K562 (cell line): ENCODE measurements at regions not wholly inside any gene's neighbourhood (a gene's known extent, or its start where the extent isn't known, plus 50 kb on each side); places are given as distances from the start of the nearest gene placed in this dataset.
"Not testable (repeated sequence)": the region's sequence is repeated elsewhere in the genome, so short reads cannot be mapped to it uniquely, and the experiment has no call there.

Experiments used
- ATAC-seq: fragments of 200-7000 bp; cut with Tn5 transposase; 3 replicates; pipeline ENCODE4 v1.9.1; 2020; ENCODE audit warnings: moderate library complexity
- BruUV-seq: library from RNA; stranded (reverse); fragments of 400-500 nt; replicated peaks from 2 replicates; lab custom pipeline; 2021; lab: Mats Ljungman, UMichigan
- CTCF ChIA-PET: fragments of 300-600 bp; formaldehyde crosslinking; extraction: SDS; loops from one replicate; lab custom pipeline; 2021; ENCODE audit warnings: low intra/inter-chr PET ratio; lab: Yijun Ruan, JAX
- POLR2A ChIA-PET: fragments of 300-600, 350-650 bp; sonication (Branson Sonifier 250); formaldehyde crosslinking; extraction: SDS; loops from one replicate; lab custom pipeline; 2021; ENCODE audit warnings: antibody characterized with exemption, inconsistent platforms; lab: Yijun Ruan, JAX
- DNase-seq, 4 experiments: peaks; one replicate each; pipeline versions ENCODE4 v3.0.0 to v3.0.0-alpha.2; 2011 to 2018; ENCODE audit warnings: low spot score in 3 of 4, mixed read lengths in 3 of 4; ENCODE audit errors: extremely low read depth in 1 of 4
- FAIRE-seq: peaks from 2 replicates; lab custom pipeline; 2011; peaks lifted over from hg19 to GRCh38; lab: Jason Lieb, UNC
- H2AFZ ChIP-seq: 2 replicates; pipeline ENCODE4 v1.6.0; 2011; ENCODE audit warnings: low read depth, low read length, control low read depth, inconsistent platforms
- H3K27ac ChIP-seq: fragments of 200-600 bp; 3 replicates; pipeline ENCODE4 v1.8.0; 2011; ENCODE audit warnings: low read depth, mild to moderate bottlenecking, control low read depth, inconsistent platforms, low read length, moderate library complexity, mixed read lengths; ENCODE audit errors: extremely low read depth
- H3K27me3 ChIP-seq, 2 experiments: fragments of 300-600 bp in 1 of 2; 2 replicates in 1 of 2; 3 replicates in 1 of 2; pipeline versions ENCODE4 v1.6.0 to v1.8.0; 2011; ENCODE audit warnings: inconsistent platforms in 2 of 2, low read length in 2 of 2, mild to moderate bottlenecking in 1 of 2, mixed read lengths in 1 of 2, moderate library complexity in 1 of 2; ENCODE audit not compliant: control insufficient read depth in 2 of 2, insufficient read depth in 2 of 2
- H3K36me3 ChIP-seq: fragments of 300-600 bp; 3 replicates; pipeline ENCODE4 v1.8.0; 2011; ENCODE audit warnings: mild to moderate bottlenecking, low read length, inconsistent platforms; ENCODE audit not compliant: control insufficient read depth, insufficient read depth
- H3K4me1 ChIP-seq, 2 experiments: fragments of 200-600 bp in 1 of 2; replicated peaks in 1 of 2; 2 replicates in 1 of 2; 3 replicates in 1 of 2; pipeline versions ENCODE4 v1.5.1 to v1.8.0; 2011; ENCODE audit warnings: inconsistent platforms in 2 of 2, low read length in 2 of 2, mild to moderate bottlenecking in 1 of 2, mixed read lengths in 1 of 2, moderate library complexity in 1 of 2; ENCODE audit not compliant: control insufficient read depth in 2 of 2, insufficient read depth in 2 of 2
- H3K4me2 ChIP-seq: 2 replicates; pipeline ENCODE4 v1.6.1; 2011; ENCODE audit warnings: low read length, control low read depth, inconsistent platforms, mixed read lengths; ENCODE audit not compliant: insufficient read depth
- H3K4me3 ChIP-seq: fragments of 200-600 bp; sonication (generic), shearing (Covaris generic); 2 replicates; pipeline ENCODE4 v1.5.1; 2016; ENCODE audit warnings: control low read depth, inconsistent platforms
- H3K79me2 ChIP-seq: fragments of 200-600 bp; 3 replicates; pipeline ENCODE4 v1.8.0; 2011; ENCODE audit warnings: low read length, inconsistent platforms; ENCODE audit not compliant: control insufficient read depth, insufficient read depth
- H3K9ac ChIP-seq, 2 experiments: 2 replicates each; pipeline versions ENCODE4 v1.6.0 to v1.6.1; 2011; ENCODE audit warnings: low read depth in 2 of 2, low read length in 2 of 2, control low read depth in 1 of 2, inconsistent platforms in 1 of 2, mild to moderate bottlenecking in 1 of 2, mixed read lengths in 1 of 2; ENCODE audit not compliant: insufficient read depth in 1 of 2
- H3K9me1 ChIP-seq: one replicate; pipeline ENCODE4 v1.6.0; 2011; ENCODE audit warnings: inconsistent platforms, mild to moderate bottlenecking, low read length, moderate library complexity; ENCODE audit not compliant: control insufficient read depth, insufficient read depth
- H3K9me3 ChIP-seq: replicated peaks from 2 replicates; pipeline ENCODE4 v1.5.1; 2011; ENCODE audit warnings: low read depth, low read length, inconsistent platforms; ENCODE audit not compliant: control insufficient read depth, insufficient read depth
- H4K20me1 ChIP-seq: replicated peaks from 2 replicates; pipeline ENCODE4 v1.6.1; 2011; ENCODE audit warnings: low read length, inconsistent platforms, mixed read lengths; ENCODE audit not compliant: control insufficient read depth, insufficient read depth
- WGBS: fragments of 100-300 bp; shearing (Covaris generic); methylation state at CpG from one replicate; pipeline ENCODE4 v1.1.6; 2016; ENCODE audit warnings: low coverage, mixed read lengths; ENCODE audit not compliant: insufficient coverage; ENCODE audit errors: missing lambda C conversion rate; 5-methylcytosine and 5-hydroxymethylcytosine counted together
- in situ Hi-C: fragments of 300-500 bp; cut with MboI; formaldehyde crosslinking; loops from 4 replicates; pipeline ENCODE4 v1.15.0; 2018; ENCODE audit warnings: inconsistent platforms, mixed read lengths
- intact Hi-C: fragments of 100-400 bp; cut with micrococcal nuclease; formaldehyde crosslinking; loops from 2 replicates; pipeline ENCODE4 v1.14.2; 2022

- H3K9me3 ChIP-seq, H3K4me3 ChIP-seq, intact Hi-C loops, H3K27me3 ChIP-seq, H4K20me1 ChIP-seq, ATAC-seq, DNase-seq, H3K4me1 ChIP-seq, in situ Hi-C loops, H3K36me3 ChIP-seq, BruUV-seq, CTCF ChIA-PET, H3K9me1 ChIP-seq, H3K4me2 ChIP-seq, H3K27ac ChIP-seq, FAIRE-seq, H3K79me2 ChIP-seq, H3K9ac ChIP-seq, POLR2A ChIA-PET: not testable (repeated sequence)
- 0 out of 2 replicates have a peak overlapping the region, but pooled peaks have one; percentile 41 for H2AFZ ChIP-seq
- 23% methylated on average over 8 of the region's 8 CpGs for WGBS
Observed at GRCh38 chr2:37734891-37735523, 63.6 kb upstream of the CDC42EP3 start.

GRCh38 chr2:37735524-37735910 lies 64.1 kb upstream of the CDC42EP3 start:
- ATAC-seq, BruUV-seq, H3K36me3 ChIP-seq, H3K79me2 ChIP-seq, H3K9me3 ChIP-seq, DNase-seq, H3K9me1 ChIP-seq, H3K27ac ChIP-seq, H3K9ac ChIP-seq, CTCF ChIA-PET, H4K20me1 ChIP-seq, in situ Hi-C loops, H2AFZ ChIP-seq, intact Hi-C loops, POLR2A ChIA-PET, H3K4me3 ChIP-seq, H3K4me1 ChIP-seq, H3K27me3 ChIP-seq, H3K4me2 ChIP-seq, FAIRE-seq: not testable (repeated sequence)
